WTC11 (cell line): ENCODE measurements at regions not wholly inside any gene's neighbourhood (a gene's known extent, or its start where the extent isn't known, plus 50 kb on each side); places are given as distances from the start of the nearest gene placed in this dataset.

Experiments used
- ATAC-seq: fragments of 200-7000 bp; cut with Tn5 transposase; 2 replicates; pipeline ENCODE4 v1.10.0; 2021; ENCODE audit warnings: mild to moderate bottlenecking, moderate library complexity
- CTCF ChIA-PET: fragments of 300-600 bp; sonication (Branson Sonifier 250); formaldehyde crosslinking; loops from one replicate; lab custom pipeline; 2021; ENCODE audit warnings: antibody characterized with exemption; lab: Charles Lee
- POLR2A ChIA-PET: fragments of 350-600 bp; sonication (Branson Sonifier 250); formaldehyde crosslinking; loops from one replicate; lab custom pipeline; 2021; ENCODE audit warnings: antibody characterized with exemption; lab: Charles Lee
- DNase-seq: peaks from one replicate; pipeline ENCODE4 v3.0.0; 2021; ENCODE audit warnings: low spot score
- H3K27ac Mint-ChIP-seq: 2 replicates; pipeline ENCODE4 v1.8.0; 2021; ENCODE audit warnings: mixed read lengths
- H3K27me3 Mint-ChIP-seq: 2 replicates; pipeline ENCODE4 v1.8.0; 2021; ENCODE audit warnings: low read depth, mild to moderate bottlenecking, moderate library complexity, mixed read lengths
- H3K36me3 Mint-ChIP-seq: 2 replicates; pipeline ENCODE4 v1.8.0; 2021; ENCODE audit warnings: mixed read lengths
- H3K4me1 Mint-ChIP-seq: 2 replicates; pipeline ENCODE4 v1.8.0; 2022; ENCODE audit warnings: mixed read lengths
- H3K4me3 Mint-ChIP-seq: 2 replicates; pipeline ENCODE4 v1.8.0; 2021; ENCODE audit warnings: mild to moderate bottlenecking, moderate library complexity, mixed read lengths
- H3K9me3 Mint-ChIP-seq: 2 replicates; pipeline ENCODE4 v1.8.0; 2021; ENCODE audit warnings: mixed read lengths
- CREB1 ChIP-seq: sonication (generic); formaldehyde crosslinking; IDR thresholded peaks from 2 replicates; pipeline ENCODE4 v1.8.0; 2023; ENCODE audit warnings: mild to moderate bottlenecking, missing genetic modification reagents
- EMX1 ChIP-seq: fragments of 250-450 bp; sonication (Bioruptor Pico); IDR thresholded peaks from 2 replicates; pipeline ENCODE4 v1.8.0; 2021; ENCODE audit warnings: mild to moderate bottlenecking
- FOXJ3 ChIP-seq: sonication (generic); formaldehyde crosslinking; IDR thresholded peaks from 2 replicates; pipeline ENCODE4 v1.9.0; 2021; ENCODE audit warnings: missing genetic modification reagents, mild to moderate bottlenecking, borderline replicate concordance
- FOXP1 ChIP-seq: sonication (generic); formaldehyde crosslinking; IDR thresholded peaks from 2 replicates; pipeline ENCODE4 v1.8.0; 2022; ENCODE audit warnings: missing genetic modification reagents, mild to moderate bottlenecking, moderate library complexity, borderline replicate concordance
- KAT7 ChIP-seq: sonication (generic); formaldehyde crosslinking; IDR thresholded peaks from 2 replicates; pipeline ENCODE4 v1.8.1; 2023; ENCODE audit warnings: missing genetic modification reagents, mild to moderate bottlenecking, borderline replicate concordance
- MXD4 ChIP-seq: fragments of 250-450 bp; sonication (Bioruptor Pico); IDR thresholded peaks from 2 replicates; pipeline ENCODE4 v1.8.0; 2021; ENCODE audit warnings: mild to moderate bottlenecking, moderate library complexity, borderline replicate concordance
- PRRX2 ChIP-seq: fragments of 250-450 bp; sonication (Bioruptor Pico); IDR thresholded peaks from 2 replicates; pipeline ENCODE4 v1.8.0; 2021; ENCODE audit warnings: mild to moderate bottlenecking
- TEAD4 ChIP-seq: sonication (generic); formaldehyde crosslinking; IDR thresholded peaks from 2 replicates; pipeline ENCODE4 v1.8.0; 2022; ENCODE audit warnings: mild to moderate bottlenecking, missing genetic modification reagents
- TP53 ChIP-seq: sonication (generic); formaldehyde crosslinking; IDR thresholded peaks from 2 replicates; pipeline ENCODE4 v1.8.1; 2023; ENCODE audit warnings: mild to moderate bottlenecking, missing genetic modification reagents
- ZNF121 ChIP-seq: sonication (generic); formaldehyde crosslinking; IDR thresholded peaks from 2 replicates; pipeline ENCODE4 v1.8.0; 2023; ENCODE audit warnings: missing genetic modification reagents
- ZNF423 ChIP-seq: fragments of 250-450 bp; sonication (Bioruptor Pico); IDR thresholded peaks from 2 replicates; pipeline ENCODE4 v2.1.2; 2022; ENCODE audit warnings: mild to moderate bottlenecking, moderate library complexity
- ZNF671 ChIP-seq: fragments of 250-450 bp; sonication (Bioruptor Pico); IDR thresholded peaks from 2 replicates; pipeline ENCODE4 v1.8.0; 2021; ENCODE audit warnings: mild to moderate bottlenecking
- TF ChIP-seq, protein P1 (sequence below): fragments of 200-600 bp; IDR thresholded peaks from 2 replicates; pipeline ENCODE4 v1.8.0; 2022; ENCODE audit warnings: antibody characterized with exemption
- TF ChIP-seq, protein P2 (sequence below): fragments of 250-450 bp; sonication (Bioruptor Pico); IDR thresholded peaks from 2 replicates; pipeline ENCODE4 v1.9.0; 2021; ENCODE audit warnings: mild to moderate bottlenecking
- TF ChIP-seq, protein P3 (sequence below): sonication (generic); formaldehyde crosslinking; IDR thresholded peaks from 2 replicates; pipeline ENCODE4 v1.8.1; 2022; ENCODE audit warnings: mild to moderate bottlenecking, moderate library complexity, missing genetic modification reagents
- TF ChIP-seq, protein P4 (sequence below): sonication (generic); formaldehyde crosslinking; IDR thresholded peaks from 2 replicates; pipeline ENCODE4 v1.8.0; 2022; ENCODE audit warnings: missing genetic modification reagents
- TF ChIP-seq, protein P5 (sequence below): sonication (generic); formaldehyde crosslinking; IDR thresholded peaks from 2 replicates; pipeline ENCODE4 v1.8.1; 2022; ENCODE audit warnings: mild to moderate bottlenecking, missing genetic modification reagents, moderate library complexity, borderline replicate concordance
- TF ChIP-seq, protein P6 (sequence below): fragments of 250-450 bp; sonication (Bioruptor Pico); IDR thresholded peaks from 2 replicates; pipeline ENCODE4 v1.8.0; 2021; ENCODE audit warnings: mild to moderate bottlenecking
- TF ChIP-seq, protein P7 (sequence below): sonication (generic); formaldehyde crosslinking; IDR thresholded peaks from 2 replicates; pipeline ENCODE4 v1.8.1; 2023; ENCODE audit warnings: mild to moderate bottlenecking, missing genetic modification reagents
- TF ChIP-seq, protein P8 (sequence below): sonication (generic); formaldehyde crosslinking; IDR thresholded peaks from 2 replicates; pipeline ENCODE4 v1.8.0; 2022; ENCODE audit warnings: mild to moderate bottlenecking, missing genetic modification reagents

DNA sequence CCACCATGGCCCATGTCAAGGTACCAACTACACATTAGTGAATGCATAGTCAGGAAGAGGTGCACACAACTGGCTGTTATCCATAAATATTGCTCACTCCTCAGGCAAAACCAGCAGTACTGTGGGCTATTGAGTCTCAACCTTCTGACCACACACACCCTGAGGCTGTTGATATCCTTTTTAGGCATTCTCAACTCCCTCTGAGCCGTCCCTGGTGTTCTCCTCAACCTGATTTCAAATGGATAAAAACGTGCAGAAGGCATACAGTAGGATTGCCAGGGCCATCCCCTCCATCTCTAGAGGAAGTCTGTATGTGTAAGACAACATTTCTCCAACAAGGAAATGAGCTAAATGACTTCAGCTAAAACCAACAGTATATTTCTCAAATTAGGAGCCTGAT is 98.7 kb upstream of the KLHL13 start (continued):
- TF ChIP-seq EMX1 (CRISPR knock-in tag) (no peak), TP53 (CRISPR knock-in tag) (no peak), CREB1 (CRISPR knock-in tag) (no peak), KAT7 (no peak), ZNF121 (CRISPR knock-in tag) (no peak), TEAD4 (CRISPR knock-in tag) (no peak)
- TF ChIP-seq, protein P1, sequence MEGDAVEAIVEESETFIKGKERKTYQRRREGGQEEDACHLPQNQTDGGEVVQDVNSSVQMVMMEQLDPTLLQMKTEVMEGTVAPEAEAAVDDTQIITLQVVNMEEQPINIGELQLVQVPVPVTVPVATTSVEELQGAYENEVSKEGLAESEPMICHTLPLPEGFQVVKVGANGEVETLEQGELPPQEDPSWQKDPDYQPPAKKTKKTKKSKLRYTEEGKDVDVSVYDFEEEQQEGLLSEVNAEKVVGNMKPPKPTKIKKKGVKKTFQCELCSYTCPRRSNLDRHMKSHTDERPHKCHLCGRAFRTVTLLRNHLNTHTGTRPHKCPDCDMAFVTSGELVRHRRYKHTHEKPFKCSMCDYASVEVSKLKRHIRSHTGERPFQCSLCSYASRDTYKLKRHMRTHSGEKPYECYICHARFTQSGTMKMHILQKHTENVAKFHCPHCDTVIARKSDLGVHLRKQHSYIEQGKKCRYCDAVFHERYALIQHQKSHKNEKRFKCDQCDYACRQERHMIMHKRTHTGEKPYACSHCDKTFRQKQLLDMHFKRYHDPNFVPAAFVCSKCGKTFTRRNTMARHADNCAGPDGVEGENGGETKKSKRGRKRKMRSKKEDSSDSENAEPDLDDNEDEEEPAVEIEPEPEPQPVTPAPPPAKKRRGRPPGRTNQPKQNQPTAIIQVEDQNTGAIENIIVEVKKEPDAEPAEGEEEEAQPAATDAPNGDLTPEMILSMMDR, result no peak
- TF ChIP-seq, protein P2, sequence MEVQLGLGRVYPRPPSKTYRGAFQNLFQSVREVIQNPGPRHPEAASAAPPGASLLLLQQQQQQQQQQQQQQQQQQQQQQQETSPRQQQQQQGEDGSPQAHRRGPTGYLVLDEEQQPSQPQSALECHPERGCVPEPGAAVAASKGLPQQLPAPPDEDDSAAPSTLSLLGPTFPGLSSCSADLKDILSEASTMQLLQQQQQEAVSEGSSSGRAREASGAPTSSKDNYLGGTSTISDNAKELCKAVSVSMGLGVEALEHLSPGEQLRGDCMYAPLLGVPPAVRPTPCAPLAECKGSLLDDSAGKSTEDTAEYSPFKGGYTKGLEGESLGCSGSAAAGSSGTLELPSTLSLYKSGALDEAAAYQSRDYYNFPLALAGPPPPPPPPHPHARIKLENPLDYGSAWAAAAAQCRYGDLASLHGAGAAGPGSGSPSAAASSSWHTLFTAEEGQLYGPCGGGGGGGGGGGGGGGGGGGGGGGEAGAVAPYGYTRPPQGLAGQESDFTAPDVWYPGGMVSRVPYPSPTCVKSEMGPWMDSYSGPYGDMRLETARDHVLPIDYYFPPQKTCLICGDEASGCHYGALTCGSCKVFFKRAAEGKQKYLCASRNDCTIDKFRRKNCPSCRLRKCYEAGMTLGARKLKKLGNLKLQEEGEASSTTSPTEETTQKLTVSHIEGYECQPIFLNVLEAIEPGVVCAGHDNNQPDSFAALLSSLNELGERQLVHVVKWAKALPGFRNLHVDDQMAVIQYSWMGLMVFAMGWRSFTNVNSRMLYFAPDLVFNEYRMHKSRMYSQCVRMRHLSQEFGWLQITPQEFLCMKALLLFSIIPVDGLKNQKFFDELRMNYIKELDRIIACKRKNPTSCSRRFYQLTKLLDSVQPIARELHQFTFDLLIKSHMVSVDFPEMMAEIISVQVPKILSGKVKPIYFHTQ (CRISPR knock-in tag), result no peak

DNA sequence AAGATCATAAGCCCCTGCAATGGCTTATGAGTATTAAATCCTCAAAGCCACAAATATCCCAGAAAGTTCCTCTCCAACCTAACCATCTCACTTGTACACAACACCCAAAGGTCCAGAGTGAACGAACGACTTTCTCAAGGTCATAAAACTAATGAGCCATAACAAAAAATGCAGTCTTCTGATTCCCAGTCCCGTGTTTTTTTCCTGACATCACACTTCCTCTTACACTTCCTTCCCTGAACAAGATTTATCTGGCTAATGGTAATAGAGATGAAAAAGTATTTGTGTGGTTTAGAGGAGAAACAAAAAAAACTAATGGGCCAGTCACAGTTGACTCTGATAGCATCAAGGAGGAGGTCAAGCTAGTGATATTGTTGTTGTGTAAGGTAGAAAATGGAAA is 99.5 kb upstream of the KLHL13 start:
- no peak overlapping the region for H3K27ac Mint-ChIP-seq
- H3K9me3 Mint-ChIP-seq, result no peaks in the 10 kb centered on the region
- no peaks in the 10 kb centered on the region for H3K36me3 Mint-ChIP-seq
- DNase-seq (no peak), ATAC-seq (no peak)
- peaks cover 9% of the 10 kb centered on the region for H3K4me1 Mint-ChIP-seq
- ChIA-PET POLR2A (no interaction called here), CTCF (interaction anchor here (0.5 kb wide), 1 partner anchor 33 kb away, joined by 3 read pairs; no protein-coding TSS in a partner anchor)
- H3K27me3 Mint-ChIP-seq, result no peaks in the 10 kb centered on the region
- H3K4me3 Mint-ChIP-seq, result no peak overlapping the region
- TF ChIP-seq, protein P3, sequence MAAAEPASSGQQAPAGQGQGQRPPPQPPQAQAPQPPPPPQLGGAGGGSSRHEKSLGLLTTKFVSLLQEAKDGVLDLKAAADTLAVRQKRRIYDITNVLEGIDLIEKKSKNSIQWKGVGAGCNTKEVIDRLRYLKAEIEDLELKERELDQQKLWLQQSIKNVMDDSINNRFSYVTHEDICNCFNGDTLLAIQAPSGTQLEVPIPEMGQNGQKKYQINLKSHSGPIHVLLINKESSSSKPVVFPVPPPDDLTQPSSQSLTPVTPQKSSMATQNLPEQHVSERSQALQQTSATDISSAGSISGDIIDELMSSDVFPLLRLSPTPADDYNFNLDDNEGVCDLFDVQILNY (CRISPR knock-in tag), result no peak
- TF ChIP-seq, protein P4, sequence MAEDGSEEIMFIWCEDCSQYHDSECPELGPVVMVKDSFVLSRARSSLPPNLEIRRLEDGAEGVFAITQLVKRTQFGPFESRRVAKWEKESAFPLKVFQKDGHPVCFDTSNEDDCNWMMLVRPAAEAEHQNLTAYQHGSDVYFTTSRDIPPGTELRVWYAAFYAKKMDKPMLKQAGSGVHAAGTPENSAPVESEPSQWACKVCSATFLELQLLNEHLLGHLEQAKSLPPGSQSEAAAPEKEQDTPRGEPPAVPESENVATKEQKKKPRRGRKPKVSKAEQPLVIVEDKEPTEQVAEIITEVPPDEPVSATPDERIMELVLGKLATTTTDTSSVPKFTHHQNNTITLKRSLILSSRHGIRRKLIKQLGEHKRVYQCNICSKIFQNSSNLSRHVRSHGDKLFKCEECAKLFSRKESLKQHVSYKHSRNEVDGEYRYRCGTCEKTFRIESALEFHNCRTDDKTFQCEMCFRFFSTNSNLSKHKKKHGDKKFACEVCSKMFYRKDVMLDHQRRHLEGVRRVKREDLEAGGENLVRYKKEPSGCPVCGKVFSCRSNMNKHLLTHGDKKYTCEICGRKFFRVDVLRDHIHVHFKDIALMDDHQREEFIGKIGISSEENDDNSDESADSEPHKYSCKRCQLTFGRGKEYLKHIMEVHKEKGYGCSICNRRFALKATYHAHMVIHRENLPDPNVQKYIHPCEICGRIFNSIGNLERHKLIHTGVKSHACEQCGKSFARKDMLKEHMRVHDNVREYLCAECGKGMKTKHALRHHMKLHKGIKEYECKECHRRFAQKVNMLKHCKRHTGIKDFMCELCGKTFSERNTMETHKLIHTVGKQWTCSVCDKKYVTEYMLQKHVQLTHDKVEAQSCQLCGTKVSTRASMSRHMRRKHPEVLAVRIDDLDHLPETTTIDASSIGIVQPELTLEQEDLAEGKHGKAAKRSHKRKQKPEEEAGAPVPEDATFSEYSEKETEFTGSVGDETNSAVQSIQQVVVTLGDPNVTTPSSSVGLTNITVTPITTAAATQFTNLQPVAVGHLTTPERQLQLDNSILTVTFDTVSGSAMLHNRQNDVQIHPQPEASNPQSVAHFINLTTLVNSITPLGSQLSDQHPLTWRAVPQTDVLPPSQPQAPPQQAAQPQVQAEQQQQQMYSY, result no peak
- TF ChIP-seq, protein P5, sequence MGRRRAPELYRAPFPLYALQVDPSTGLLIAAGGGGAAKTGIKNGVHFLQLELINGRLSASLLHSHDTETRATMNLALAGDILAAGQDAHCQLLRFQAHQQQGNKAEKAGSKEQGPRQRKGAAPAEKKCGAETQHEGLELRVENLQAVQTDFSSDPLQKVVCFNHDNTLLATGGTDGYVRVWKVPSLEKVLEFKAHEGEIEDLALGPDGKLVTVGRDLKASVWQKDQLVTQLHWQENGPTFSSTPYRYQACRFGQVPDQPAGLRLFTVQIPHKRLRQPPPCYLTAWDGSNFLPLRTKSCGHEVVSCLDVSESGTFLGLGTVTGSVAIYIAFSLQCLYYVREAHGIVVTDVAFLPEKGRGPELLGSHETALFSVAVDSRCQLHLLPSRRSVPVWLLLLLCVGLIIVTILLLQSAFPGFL (CRISPR knock-in tag), result no peak
- TF ChIP-seq, protein P6, sequence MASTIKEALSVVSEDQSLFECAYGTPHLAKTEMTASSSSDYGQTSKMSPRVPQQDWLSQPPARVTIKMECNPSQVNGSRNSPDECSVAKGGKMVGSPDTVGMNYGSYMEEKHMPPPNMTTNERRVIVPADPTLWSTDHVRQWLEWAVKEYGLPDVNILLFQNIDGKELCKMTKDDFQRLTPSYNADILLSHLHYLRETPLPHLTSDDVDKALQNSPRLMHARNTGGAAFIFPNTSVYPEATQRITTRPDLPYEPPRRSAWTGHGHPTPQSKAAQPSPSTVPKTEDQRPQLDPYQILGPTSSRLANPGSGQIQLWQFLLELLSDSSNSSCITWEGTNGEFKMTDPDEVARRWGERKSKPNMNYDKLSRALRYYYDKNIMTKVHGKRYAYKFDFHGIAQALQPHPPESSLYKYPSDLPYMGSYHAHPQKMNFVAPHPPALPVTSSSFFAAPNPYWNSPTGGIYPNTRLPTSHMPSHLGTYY, result no peak
- no peak for TF ChIP-seq FOXJ3
- TF ChIP-seq, protein P7, sequence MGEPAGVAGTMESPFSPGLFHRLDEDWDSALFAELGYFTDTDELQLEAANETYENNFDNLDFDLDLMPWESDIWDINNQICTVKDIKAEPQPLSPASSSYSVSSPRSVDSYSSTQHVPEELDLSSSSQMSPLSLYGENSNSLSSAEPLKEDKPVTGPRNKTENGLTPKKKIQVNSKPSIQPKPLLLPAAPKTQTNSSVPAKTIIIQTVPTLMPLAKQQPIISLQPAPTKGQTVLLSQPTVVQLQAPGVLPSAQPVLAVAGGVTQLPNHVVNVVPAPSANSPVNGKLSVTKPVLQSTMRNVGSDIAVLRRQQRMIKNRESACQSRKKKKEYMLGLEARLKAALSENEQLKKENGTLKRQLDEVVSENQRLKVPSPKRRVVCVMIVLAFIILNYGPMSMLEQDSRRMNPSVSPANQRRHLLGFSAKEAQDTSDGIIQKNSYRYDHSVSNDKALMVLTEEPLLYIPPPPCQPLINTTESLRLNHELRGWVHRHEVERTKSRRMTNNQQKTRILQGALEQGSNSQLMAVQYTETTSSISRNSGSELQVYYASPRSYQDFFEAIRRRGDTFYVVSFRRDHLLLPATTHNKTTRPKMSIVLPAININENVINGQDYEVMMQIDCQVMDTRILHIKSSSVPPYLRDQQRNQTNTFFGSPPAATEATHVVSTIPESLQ (CRISPR knock-in tag), result no peak
- TF ChIP-seq, protein P2 (CRISPR knock-in tag), result no peak
- no peak for TF ChIP-seq ZNF423
- TF ChIP-seq MXD4, result no peak
- TF ChIP-seq ZNF671 (CRISPR knock-in tag), result no peak
- TF ChIP-seq, protein P8, sequence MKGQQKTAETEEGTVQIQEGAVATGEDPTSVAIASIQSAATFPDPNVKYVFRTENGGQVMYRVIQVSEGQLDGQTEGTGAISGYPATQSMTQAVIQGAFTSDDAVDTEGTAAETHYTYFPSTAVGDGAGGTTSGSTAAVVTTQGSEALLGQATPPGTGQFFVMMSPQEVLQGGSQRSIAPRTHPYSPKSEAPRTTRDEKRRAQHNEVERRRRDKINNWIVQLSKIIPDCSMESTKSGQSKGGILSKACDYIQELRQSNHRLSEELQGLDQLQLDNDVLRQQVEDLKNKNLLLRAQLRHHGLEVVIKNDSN (CRISPR knock-in tag), result no peak
- no peak for TF ChIP-seq PRRX2 (CRISPR knock-in tag)
- no peak for TF ChIP-seq FOXP1 (CRISPR knock-in tag)
